Neuronal stem cell (in vitro differentiated cells): ENCODE measurements at regions not wholly inside any gene's neighbourhood (a gene's known extent, or its start where the extent isn't known, plus 50 kb on each side); places are given as distances from the start of the nearest gene placed in this dataset.
A peak's percentile ranks its signal among the peaks of the same experiment; 100 is the strongest.

ENCODE experiments used
- DNase-seq: peaks from one replicate; pipeline ENCODE4 v3.0.0-alpha.2; 2013; ENCODE audit warnings: low spot score
- H2AFZ ChIP-seq: one replicate; pipeline ENCODE4 v1.6.1; 2013; ENCODE audit warnings: mild to moderate bottlenecking, low read length, inconsistent platforms
- H2AK5ac ChIP-seq: 2 replicates; pipeline ENCODE4 v1.6.1; 2013; ENCODE audit warnings: low read depth, mild to moderate bottlenecking, inconsistent platforms, low read length, moderate library complexity, mixed read lengths
- H2BK120ac ChIP-seq: 2 replicates; pipeline ENCODE4 v1.6.1; 2013; ENCODE audit warnings: low read depth, mild to moderate bottlenecking, inconsistent platforms, low read length, moderate library complexity, mixed read lengths
- H2BK12ac ChIP-seq: one replicate; pipeline ENCODE4 v1.6.1; 2013; ENCODE audit warnings: low read length, inconsistent platforms
- H2BK15ac ChIP-seq: 2 replicates; pipeline ENCODE4 v1.6.1; 2013; ENCODE audit warnings: mild to moderate bottlenecking, low read length, inconsistent platforms, mixed read lengths
- H2BK5ac ChIP-seq: one replicate; pipeline ENCODE4 v1.6.1; 2013; ENCODE audit warnings: inconsistent platforms, mild to moderate bottlenecking, low read length, moderate library complexity
- H3K14ac ChIP-seq: one replicate; pipeline ENCODE4 v1.6.1; 2013; ENCODE audit warnings: low read length, inconsistent platforms
- H3K18ac ChIP-seq: 2 replicates; pipeline ENCODE4 v1.6.1; 2013; ENCODE audit warnings: low read length, inconsistent platforms
- H3K23ac ChIP-seq: 2 replicates; pipeline ENCODE4 v1.6.1; 2013; ENCODE audit warnings: low read depth, mild to moderate bottlenecking, mixed read lengths, low read length, inconsistent platforms; ENCODE audit not compliant: poor library complexity
- H3K27ac ChIP-seq: replicated peaks from 3 replicates; pipeline ENCODE4 v1.5.1; 2013; ENCODE audit warnings: low read length, inconsistent platforms
- H3K27me3 ChIP-seq, 3 experiments: 2 replicates each; pipeline ENCODE4 v1.6.1; 2013; ENCODE audit warnings: low read length in 3 of 3, mild to moderate bottlenecking in 2 of 3, inconsistent platforms in 1 of 3, low read depth in 1 of 3, mixed read lengths in 1 of 3, moderate library complexity in 1 of 3; ENCODE audit not compliant: control insufficient read depth in 3 of 3, insufficient read depth in 3 of 3
- H3K36me3 ChIP-seq, 2 donors: replicated peaks in 1 of 2; 2 replicates each; pipeline ENCODE4 v1.6.1; 2013; ENCODE audit warnings: low read length in 2 of 2; ENCODE audit not compliant: control insufficient read depth in 2 of 2, insufficient read depth in 2 of 2
- H3K4ac ChIP-seq: 2 replicates; pipeline ENCODE4 v1.6.1; 2013; ENCODE audit warnings: inconsistent platforms, mild to moderate bottlenecking, low read length, moderate library complexity
- H3K4me1 ChIP-seq, 2 donors: 1 replicate in 1 of 2; 2 replicates in 1 of 2; pipeline ENCODE4 v1.6.1; 2013; ENCODE audit warnings: low read length in 2 of 2, low read depth in 1 of 2; ENCODE audit not compliant: control insufficient read depth in 2 of 2, insufficient read depth in 1 of 2
- H3K4me2 ChIP-seq: one replicate; pipeline ENCODE4 v1.6.1; 2013; ENCODE audit warnings: mild to moderate bottlenecking, low read length, inconsistent platforms; ENCODE audit not compliant: insufficient read depth, poor library complexity, severe bottlenecking
- H3K4me3 ChIP-seq, 2 donors: 2 replicates each; pipeline ENCODE4 v1.5.1; 2013; ENCODE audit warnings: low read length in 2 of 2, mild to moderate bottlenecking in 2 of 2, inconsistent platforms in 1 of 2, moderate library complexity in 1 of 2
- H3K79me1 ChIP-seq: one replicate; pipeline ENCODE4 v1.6.1; 2013; ENCODE audit warnings: low read depth, mild to moderate bottlenecking, inconsistent platforms, low read length, moderate library complexity
- H3K9ac ChIP-seq: one replicate; pipeline ENCODE4 v1.6.1; 2013; ENCODE audit warnings: mild to moderate bottlenecking, low read depth, low read length, inconsistent platforms; ENCODE audit not compliant: poor library complexity
- H3K9me3 ChIP-seq, 2 donors: replicated peaks in 1 of 2; 2 replicates each; pipeline versions ENCODE3 to v1.6.1; 2013; ENCODE audit warnings: low read length in 2 of 2, mild to moderate bottlenecking in 2 of 2, inconsistent platforms in 1 of 2, low read depth in 1 of 2, mixed read lengths in 1 of 2, moderate library complexity in 1 of 2; ENCODE audit not compliant: control insufficient read depth in 2 of 2, insufficient read depth in 1 of 2
- H4K8ac ChIP-seq: one replicate; pipeline ENCODE4 v1.6.1; 2013; ENCODE audit warnings: low read depth, mild to moderate bottlenecking, inconsistent platforms, low read length, moderate library complexity
- H4K91ac ChIP-seq: one replicate; pipeline ENCODE4 v1.6.1; 2013; ENCODE audit warnings: low read length, low read depth, mild to moderate bottlenecking, inconsistent platforms; ENCODE audit not compliant: poor library complexity
- WGBS, 2 donors: extraction: QIAGEN DNeasy Blood & Tissue Kit; methylation state at CpG; one replicate each; pipeline ENCODE4 v1.1.7; 2013; ENCODE audit warnings: missing lambda C conversion rate in 2 of 2, mixed read lengths in 1 of 2; ENCODE audit not compliant: insufficient read length in 2 of 2, insufficient replicate concordance in 1 of 2; ENCODE audit errors: extremely low coverage in 2 of 2; 5-methylcytosine and 5-hydroxymethylcytosine counted together

GRCh38 chr15:94671858-94672532 is 440.6 kb downstream of the MCTP2 start:
- Histone ChIP-seq H3K27me3 (no peaks in the 10 kb centered on the region), H4K8ac (no peak overlapping the region), H2BK120ac (no peak overlapping the region), H2BK15ac (no peak overlapping the region), H3K4me1 (peaks cover 8% of the 10 kb centered on the region in 2 donors), H3K4me3 (peak overlapping the region in 1 of 2 donors; percentile 11), H3K14ac (no peak overlapping the region), H3K9ac (no peak overlapping the region), H3K4ac (no peak overlapping the region), H3K23ac (no peak overlapping the region), H3K79me1 (no peaks in the 10 kb centered on the region), H2BK5ac (no peak overlapping the region), H2BK12ac (no peak overlapping the region), H2AK5ac (no peak overlapping the region), H3K4me2 (peak overlapping the region; percentile 21), H4K91ac (no peak overlapping the region), H2AFZ (peak overlapping the region; percentile 88), H3K9me3 (no peaks in the 10 kb centered on the region), H3K36me3 (no peaks in the 10 kb centered on the region), H3K27ac (no peak overlapping the region), H3K18ac (no peak overlapping the region)
- no CpG with 5 or more reads among the region's 8 CpGs for WGBS, 2 donors
- DNase-seq: peak; percentile 42

- no peaks in the 10 kb centered on the region for H3K9me3 ChIP-seq
- peak overlapping the region; percentile 79 for H3K18ac ChIP-seq
- H2BK5ac ChIP-seq: no peak overlapping the region
- H3K4ac ChIP-seq: no peak overlapping the region
- H3K27me3 ChIP-seq: no peaks in the 10 kb centered on the region
- H3K79me1 ChIP-seq: no peaks in the 10 kb centered on the region
- H2BK120ac ChIP-seq: no peak overlapping the region
- DNase-seq: no peak
- no peak overlapping the region for H4K91ac ChIP-seq
- H3K4me1 ChIP-seq: peaks cover 8% of the 10 kb centered on the region in 2 donors
- H2BK12ac ChIP-seq: no peak overlapping the region
- H2AK5ac ChIP-seq: no peak overlapping the region
- no peak overlapping the region for H3K9ac ChIP-seq
- no peak overlapping the region for H3K4me3 ChIP-seq
- H3K14ac ChIP-seq: no peak overlapping the region
- no peak overlapping the region for H3K4me2 ChIP-seq
- H3K23ac ChIP-seq: no peak overlapping the region
- H2AFZ ChIP-seq: no peak overlapping the region
- no peak overlapping the region for H4K8ac ChIP-seq
- H2BK15ac ChIP-seq: no peak overlapping the region
- H3K36me3 ChIP-seq: no peaks in the 10 kb centered on the region
- no peak overlapping the region for H3K27ac ChIP-seq
- no CpG with 5 or more reads among the region's 9 CpGs for WGBS, 2 donors
Observed at GRCh38 chr15:94673801-94674200, 442.4 kb downstream of the MCTP2 start.

GRCh38 chr15:94674296-94674695 is 442.9 kb downstream of the MCTP2 start:
- H3K14ac ChIP-seq: no peak overlapping the region
- no peak overlapping the region for H2AFZ ChIP-seq
- no peaks in the 10 kb centered on the region for H3K27me3 ChIP-seq
- no peak for DNase-seq
- no CpG with 5 or more reads among the region's 10 CpGs for WGBS, 2 donors
- no peak overlapping the region for H2BK15ac ChIP-seq
- H3K79me1 ChIP-seq: no peaks in the 10 kb centered on the region
- H4K91ac ChIP-seq: no peak overlapping the region
- H3K4me2 ChIP-seq: no peak overlapping the region
- no peak overlapping the region for H3K9ac ChIP-seq
- no peak overlapping the region for H4K8ac ChIP-seq
- no peak overlapping the region for H2BK120ac ChIP-seq
- H3K18ac ChIP-seq: peak overlapping the region; percentile 80
- H3K9me3 ChIP-seq: no peaks in the 10 kb centered on the region
- no peak overlapping the region for H3K4ac ChIP-seq
- no peak overlapping the region for H3K23ac ChIP-seq
- peaks cover 8% of the 10 kb centered on the region in 2 donors for H3K4me1 ChIP-seq
- H3K4me3 ChIP-seq: peak overlapping the region in 1 of 2 donors; percentile 65
- H2BK12ac ChIP-seq: no peak overlapping the region
- H2BK5ac ChIP-seq: no peak overlapping the region
- no peak overlapping the region for H2AK5ac ChIP-seq
- H3K36me3 ChIP-seq: no peaks in the 10 kb centered on the region
- H3K27ac ChIP-seq: no peak overlapping the region

GRCh38 chr15:94677202-94677790 is 445.9 kb downstream of the MCTP2 start:
- Histone ChIP-seq H3K23ac (no peak overlapping the region), H3K4me2 (no peak overlapping the region), H3K4me1 (peaks cover 0 to 5% of the 10 kb centered on the region in 2 donors), H4K91ac (no peak overlapping the region), H2BK15ac (no peak overlapping the region), H3K9ac (no peak overlapping the region), H3K4me3 (no peak overlapping the region), H3K36me3 (no peaks in the 10 kb centered on the region), H2BK12ac (no peak overlapping the region), H3K27ac (no peak overlapping the region), H2AFZ (no peak overlapping the region), H3K14ac (no peak overlapping the region), H3K18ac (no peak overlapping the region), H2BK120ac (no peak overlapping the region), H2AK5ac (no peak overlapping the region), H3K9me3 (no peaks in the 10 kb centered on the region), H4K8ac (no peak overlapping the region), H2BK5ac (no peak overlapping the region), H3K4ac (no peak overlapping the region), H3K27me3 (no peaks in the 10 kb centered on the region), H3K79me1 (no peaks in the 10 kb centered on the region)
- DNase-seq: no peak
- no CpG with 5 or more reads among the region's 9 CpGs for WGBS, 2 donors
